GM12878 (cell line): ENCODE measurements at regions not wholly inside any gene's neighbourhood (a gene's known extent, or its start where the extent isn't known, plus 50 kb on each side); places are given as distances from the start of the nearest gene placed in this dataset.

Source experiments
- ATAC-seq: fragments of 200-7000 bp; cut with Tn5 transposase; 3 replicates; pipeline ENCODE4 v1.9.1; 2020; ENCODE audit warnings: mild to moderate bottlenecking, moderate library complexity
- BruUV-seq: library from RNA; stranded (reverse); fragments of 400-500 nt; replicated peaks from 2 replicates; lab custom pipeline; 2021; lab: Mats Ljungman, UMichigan
- CTCF ChIA-PET: fragments of 300-600 bp; sonication (Branson Sonifier 250); formaldehyde crosslinking; extraction: SDS; loops from one replicate; lab custom pipeline; 2021; ENCODE audit warnings: inconsistent platforms; lab: Yijun Ruan, JAX
- POLR2A ChIA-PET: fragments of 350-600 bp; formaldehyde crosslinking; extraction: SDS; loops from one replicate; lab custom pipeline; 2021; ENCODE audit warnings: inconsistent platforms; lab: Charles Lee
- RAD21 ChIA-PET: fragments of 300-600 bp; sonication (Branson Sonifier 250); formaldehyde crosslinking; loops from one replicate; lab custom pipeline; 2023; ENCODE audit warnings: antibody characterized with exemption; ENCODE audit not compliant: unreplicated experiment; lab: Charles Lee
- SMC1A ChIA-PET: fragments of 300-600 bp; sonication (Branson Sonifier 250); formaldehyde crosslinking; loops from one replicate; lab custom pipeline; 2023; ENCODE audit not compliant: unreplicated experiment, uncharacterized antibody; lab: Charles Lee
- DNase-seq: peaks from one replicate; pipeline ENCODE4 v3.0.0-alpha.2; 2011; ENCODE audit warnings: low read depth, low spot score
- FAIRE-seq: peaks from 3 replicates; lab custom pipeline; 2011; peaks lifted over from hg19 to GRCh38; lab: Jason Lieb, UNC
- H2AFZ ChIP-seq: 2 replicates; pipeline ENCODE4 v1.6.0; 2011; ENCODE audit warnings: low read depth, low read length, control low read depth; ENCODE audit not compliant: control insufficient read depth
- H3K27ac ChIP-seq: 2 replicates; pipeline ENCODE4 v1.5.1; 2011; ENCODE audit warnings: control low read depth; ENCODE audit not compliant: control insufficient read depth, insufficient read depth
- H3K27me3 ChIP-seq, 2 experiments: replicated peaks in 1 of 2; 2 replicates each; pipeline versions ENCODE4 v1.6.0 to v1.6.1; 2011; ENCODE audit warnings: low read length in 1 of 2; ENCODE audit not compliant: control insufficient read depth in 2 of 2, insufficient read depth in 2 of 2
- H3K36me3 ChIP-seq, 2 experiments: 2 replicates each; pipeline ENCODE4 v1.5.1; 2011; ENCODE audit warnings: low read length in 1 of 2; ENCODE audit not compliant: control insufficient read depth in 2 of 2, insufficient read depth in 2 of 2
- H3K4me1 ChIP-seq: 2 replicates; pipeline ENCODE4 v1.6.1; 2011; ENCODE audit warnings: mild to moderate bottlenecking, low read length, moderate library complexity, mixed read lengths; ENCODE audit not compliant: control insufficient read depth, insufficient read depth
- H3K4me2 ChIP-seq: 2 replicates; pipeline ENCODE4 v1.6.0; 2011; ENCODE audit warnings: control low read depth; ENCODE audit not compliant: control insufficient read depth, insufficient read depth
- H3K4me3 ChIP-seq: fragments of 200-600 bp; sonication (generic); 2 replicates; pipeline ENCODE4 v1.5.1; 2016
- H3K79me2 ChIP-seq: 2 replicates; pipeline ENCODE4 v1.6.0; 2011; ENCODE audit warnings: low read length; ENCODE audit not compliant: control insufficient read depth, insufficient read depth
- H3K9ac ChIP-seq: 2 replicates; pipeline ENCODE4 v1.8.0; 2011; ENCODE audit warnings: low read length, control low read depth, mixed read lengths; ENCODE audit not compliant: control insufficient read depth, insufficient read depth
- H3K9me3 ChIP-seq: replicated peaks from 3 replicates; pipeline ENCODE4 v1.5.1; 2011; ENCODE audit warnings: mild to moderate bottlenecking, low read length; ENCODE audit not compliant: control insufficient read depth, insufficient read depth
- H4K20me1 ChIP-seq: 2 replicates; pipeline ENCODE4 v1.6.0; 2011; ENCODE audit not compliant: control insufficient read depth, insufficient read depth
- E4F1 ChIP-seq: fragments of 450-650 bp; IDR thresholded peaks from 2 replicates; pipeline ENCODE4 v1.6.1; 2018; ENCODE audit warnings: borderline replicate concordance, mild to moderate bottlenecking; ENCODE audit not compliant: partially characterized antibody
- KDM1A ChIP-seq: fragments of 200-600 bp; sonication (generic); IDR thresholded peaks from 2 replicates; pipeline ENCODE4 v1.6.1; 2016; ENCODE audit warnings: borderline replicate concordance
- TBL1XR1 ChIP-seq: IDR thresholded peaks from 2 replicates; pipeline ENCODE4 v1.6.1; 2012; ENCODE audit warnings: low read depth, low read length, improper control_type of control experiment
- ZSCAN29 ChIP-seq: fragments of 450-650 bp; IDR thresholded peaks from 2 replicates; pipeline ENCODE4 v1.6.1; 2017; ENCODE audit warnings: mild to moderate bottlenecking, moderate library complexity
- WGBS: methylation state at CpG from one replicate; pipeline ENCODE4 v1.1.6; 2016; ENCODE audit warnings: low lambda C conversion rate; ENCODE audit not compliant: insufficient replicate concordance, insufficient coverage; ENCODE audit errors: missing lambda C conversion rate; 5-methylcytosine and 5-hydroxymethylcytosine counted together
- in situ Hi-C: fragments of 300-500 bp; cut with MboI; formaldehyde crosslinking; loops from 9 replicates; pipeline ENCODE4 v1.14.3; 2018; ENCODE audit warnings: mixed read lengths
- intact Hi-C: fragments of 100-400 bp; cut with micrococcal nuclease; formaldehyde crosslinking; loops from one replicate; pipeline ENCODE4 v1.14.2; 2022; ENCODE audit not compliant: unreplicated experiment

- no peak for FAIRE-seq
Measured at GRCh38 chr5:23446424-23446823, 61.0 kb upstream of the PRDM9 start.

More at GRCh38 chr5:23446424-23446823, 61.0 kb upstream of the PRDM9 start:
- ChIA-PET CTCF (no interaction called here), RAD21 (no interaction called here), POLR2A (no interaction called here), SMC1A (interaction anchor here (0.8 to 3.0 kb wide), 3 partner anchors 12 to 20 kb away, joined by 3 to 12 read pairs (median 3); no protein-coding TSS in a partner anchor)
- Histone ChIP-seq H4K20me1 (no peaks in the 10 kb centered on the region), H3K9me3 (no peaks in the 10 kb centered on the region), H3K36me3 (no peaks in the 10 kb centered on the region), H3K27me3 (no peaks in the 10 kb centered on the region), H3K27ac (no peak overlapping the region), H2AFZ (no peak overlapping the region), H3K4me1 (no peaks in the 10 kb centered on the region), H3K9ac (no peak overlapping the region), H3K4me3 (no peak overlapping the region), H3K4me2 (no peak overlapping the region), H3K79me2 (no peaks in the 10 kb centered on the region)
- DNase-seq, result no peak
- TF ChIP-seq ZSCAN29 (no peak), KDM1A (no peak), E4F1 (no peak), TBL1XR1 (no peak)
- WGBS, result 67% methylated on average over 6 of the region's 6 CpGs
- in situ Hi-C loops (no loop called here), intact Hi-C loops (no loop called here)
- no TSS peak for BruUV-seq
- ATAC-seq, result no peak
